Subcutaneous abdominal adipose tissue (tissue), 5 donors: ENCODE measurements at regions not wholly inside any gene's neighbourhood (a gene's known extent, or its start where the extent isn't known, plus 50 kb on each side); places are given as distances from the start of the nearest gene placed in this dataset.

ENCODE experiments used
- H3K27ac ChIP-seq: one replicate; pipeline ENCODE4 v1.7.0; 2013; ENCODE audit warnings: low read depth, mild to moderate bottlenecking, inconsistent platforms, low read length, moderate library complexity
- H3K27me3 ChIP-seq, 5 donors: one replicate each; pipeline ENCODE4 v1.7.0; 2013; ENCODE audit warnings: low read length in 5 of 5, inconsistent platforms in 1 of 5; ENCODE audit not compliant: control insufficient read depth in 5 of 5, insufficient read depth in 4 of 5
- H3K36me3 ChIP-seq, 5 donors: one replicate each; pipeline ENCODE4 v1.7.0; 2013; ENCODE audit warnings: low read length in 5 of 5; ENCODE audit not compliant: control insufficient read depth in 5 of 5, insufficient read depth in 5 of 5
- H3K4me1 ChIP-seq, 5 donors: one replicate each; pipeline ENCODE4 v1.7.0; 2013; ENCODE audit warnings: low read length in 5 of 5, mild to moderate bottlenecking in 3 of 5, moderate library complexity in 1 of 5; ENCODE audit not compliant: control insufficient read depth in 5 of 5, insufficient read depth in 5 of 5
- H3K4me3 ChIP-seq, 5 donors: one replicate each; pipeline ENCODE4 v1.7.0; 2013; ENCODE audit warnings: low read length in 5 of 5, low read depth in 1 of 5
- H3K9ac ChIP-seq, 5 donors: one replicate each; pipeline ENCODE4 v1.7.0; 2013; ENCODE audit warnings: low read length in 5 of 5, mild to moderate bottlenecking in 4 of 5, moderate library complexity in 3 of 5
- H3K9me3 ChIP-seq, 5 donors: one replicate each; pipeline ENCODE4 v1.7.0; 2013; ENCODE audit warnings: low read length in 5 of 5; ENCODE audit not compliant: control insufficient read depth in 5 of 5
- donor health status: healthy.
- donor health status: healthy.
- donor health status: healthy.
- donor health status: healthy.
- donor health status: healthy.

DNA sequence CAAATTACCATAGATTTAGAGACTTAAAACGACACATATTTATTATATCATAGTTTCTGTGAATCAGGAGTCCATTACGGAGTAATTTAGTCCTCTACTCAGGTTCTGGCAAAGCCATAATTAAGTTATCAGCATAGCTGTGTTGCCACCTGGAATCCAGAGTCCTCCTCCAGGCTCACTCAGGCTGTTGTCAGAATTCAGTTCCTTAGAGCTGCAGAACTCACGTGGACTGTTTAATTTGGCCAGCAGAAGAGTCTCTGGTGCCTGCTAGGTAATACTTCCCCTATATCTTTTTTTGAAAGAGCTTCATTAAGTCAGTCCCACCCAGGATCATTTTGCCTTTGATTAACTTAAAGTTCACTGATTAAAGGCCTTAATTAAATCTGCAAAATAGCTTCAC, 891.5 kb downstream of the SUCLG1 start:
- H3K27ac ChIP-seq = no peak overlapping the region
- no peak overlapping the region for H3K9ac ChIP-seq
- no peaks in the 10 kb centered on the region for H3K27me3 ChIP-seq
- no peak overlapping the region for H3K4me3 ChIP-seq
- H3K36me3 ChIP-seq = no peaks in the 10 kb centered on the region
- no peaks in the 10 kb centered on the region for H3K4me1 ChIP-seq
- peaks cover 0 to 3% (median 0%) of the 10 kb centered on the region in 5 donors for H3K9me3 ChIP-seq

DNA sequence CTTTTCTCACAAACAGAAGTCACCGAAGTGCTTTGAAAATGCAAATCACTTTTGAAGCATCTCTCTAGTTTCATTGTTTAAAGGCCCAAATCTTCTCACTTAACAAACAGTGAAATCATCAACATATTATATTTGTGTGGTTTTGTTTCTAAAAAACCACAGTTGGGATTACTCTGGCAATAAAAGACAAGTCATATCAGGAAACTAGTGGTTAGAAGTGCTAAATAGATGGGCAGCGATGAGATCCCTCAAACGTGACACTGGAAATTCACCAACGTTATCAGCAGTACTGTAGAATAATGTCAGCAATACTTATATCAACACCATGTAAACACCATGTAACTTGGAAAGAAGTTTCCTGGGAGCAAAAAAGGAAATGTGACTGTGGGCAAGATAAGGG, 893.5 kb downstream of the SUCLG1 start:
- Histone ChIP-seq H3K4me1 (no peaks in the 10 kb centered on the region), H3K36me3 (no peaks in the 10 kb centered on the region), H3K27ac (no peak overlapping the region), H3K9me3 (peaks cover 0 to 3% (median 0%) of the 10 kb centered on the region in 5 donors), H3K27me3 (no peaks in the 10 kb centered on the region), H3K4me3 (no peak overlapping the region), H3K9ac (no peak overlapping the region)

DNA sequence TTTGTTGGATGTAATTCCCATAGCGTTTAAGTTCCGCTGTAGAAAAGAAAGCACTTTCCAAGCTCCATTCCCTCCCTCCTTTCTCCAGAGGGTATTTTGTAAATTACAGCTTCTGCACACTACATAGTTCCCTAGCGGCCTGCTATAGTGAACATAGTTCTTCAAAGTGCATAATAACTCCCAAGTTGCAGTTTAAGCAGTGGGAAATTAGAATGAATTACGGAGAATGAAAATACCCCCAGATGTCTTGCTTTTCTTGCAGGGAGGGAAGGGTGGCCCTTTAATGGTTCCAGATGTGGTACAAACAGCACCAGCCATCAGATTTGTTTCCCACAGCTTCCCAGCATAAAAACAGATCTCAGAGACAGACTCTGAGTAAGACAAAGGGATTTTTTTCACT, 893.9 kb downstream of the SUCLG1 start:
- H3K36me3 ChIP-seq = no peaks in the 10 kb centered on the region
- H3K27me3 ChIP-seq = no peaks in the 10 kb centered on the region
- H3K4me1 ChIP-seq = no peaks in the 10 kb centered on the region
- no peak overlapping the region for H3K27ac ChIP-seq
- H3K9me3 ChIP-seq = peaks cover 0 to 3% (median 0%) of the 10 kb centered on the region in 5 donors
- H3K4me3 ChIP-seq = no peak overlapping the region
- H3K9ac ChIP-seq = no peak overlapping the region

DNA sequence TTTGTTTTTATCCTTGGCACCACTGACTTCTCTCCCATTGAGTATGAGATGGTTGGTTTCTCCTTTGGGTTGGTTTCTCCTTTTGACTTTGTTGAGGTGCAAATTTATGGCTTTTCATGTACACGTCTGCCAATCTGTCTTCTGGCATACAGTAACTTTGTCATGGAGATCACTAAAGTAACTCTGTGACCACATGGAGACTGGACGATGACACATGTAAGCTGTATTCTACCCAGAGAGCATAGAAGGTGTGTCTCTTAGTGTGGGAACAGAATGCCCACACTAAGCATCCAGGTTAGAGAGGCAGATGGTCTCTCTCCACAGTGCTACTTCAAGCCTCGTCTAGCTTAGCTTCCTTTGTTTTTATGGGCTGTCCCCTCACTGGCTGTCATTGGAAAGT, 897.5 kb downstream of the SUCLG1 start:
- Histone ChIP-seq H3K27ac (no peak overlapping the region), H3K4me3 (no peak overlapping the region), H3K36me3 (no peaks in the 10 kb centered on the region), H3K9ac (no peak overlapping the region), H3K9me3 (peaks cover 0 to 7% (median 0%) of the 10 kb centered on the region in 5 donors), H3K4me1 (no peaks in the 10 kb centered on the region), H3K27me3 (no peaks in the 10 kb centered on the region)

DNA sequence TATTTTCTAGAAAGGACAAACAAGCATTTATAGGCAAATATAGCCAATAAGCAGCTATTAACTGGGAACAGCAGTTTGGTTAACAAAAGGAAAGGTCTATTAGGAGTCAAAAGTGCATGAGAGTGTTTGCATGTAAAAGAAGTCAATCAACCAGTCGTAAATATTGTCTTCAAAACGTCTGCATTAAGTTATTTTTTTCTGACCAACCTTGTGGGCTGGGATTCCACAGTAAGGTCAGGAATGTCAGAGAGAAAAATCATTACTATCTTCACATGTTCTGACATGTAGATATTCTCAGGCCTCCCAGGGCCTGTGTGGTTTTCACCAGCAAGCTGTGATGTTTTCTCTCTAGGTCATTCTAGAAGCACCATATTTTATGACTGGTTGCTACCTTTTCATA, 922.5 kb downstream of the SUCLG1 start:
- Histone ChIP-seq H3K27me3 (no peaks in the 10 kb centered on the region), H3K9ac (no peak overlapping the region), H3K27ac (no peak overlapping the region), H3K4me1 (peaks cover 0 to 2% (median 0%) of the 10 kb centered on the region in 5 donors), H3K9me3 (no peaks in the 10 kb centered on the region), H3K36me3 (no peaks in the 10 kb centered on the region), H3K4me3 (no peak overlapping the region)

DNA sequence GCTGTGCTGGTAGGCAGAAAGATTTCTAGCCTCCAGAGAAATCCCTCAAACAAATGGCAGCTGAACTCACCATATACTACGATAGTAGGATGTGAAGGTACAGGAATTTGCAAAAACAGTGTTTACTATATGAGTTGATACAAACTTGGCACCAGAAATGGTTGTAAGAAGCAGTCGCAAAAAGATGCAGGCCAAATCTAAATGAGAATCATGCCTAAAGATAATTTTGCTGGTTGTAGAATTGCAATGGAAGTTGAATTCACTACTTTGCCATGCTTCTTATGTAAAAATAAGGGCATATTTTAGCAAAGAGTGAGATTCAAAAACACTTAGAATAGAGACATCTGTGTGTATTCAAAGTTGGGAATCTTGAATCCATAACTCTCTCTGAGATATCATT, 924.7 kb downstream of the SUCLG1 start:
- Histone ChIP-seq H3K36me3 (no peaks in the 10 kb centered on the region), H3K9me3 (no peaks in the 10 kb centered on the region), H3K9ac (no peak overlapping the region), H3K4me3 (no peak overlapping the region), H3K27me3 (no peaks in the 10 kb centered on the region), H3K27ac (no peak overlapping the region), H3K4me1 (peaks cover 0 to 2% (median 0%) of the 10 kb centered on the region in 5 donors)

DNA sequence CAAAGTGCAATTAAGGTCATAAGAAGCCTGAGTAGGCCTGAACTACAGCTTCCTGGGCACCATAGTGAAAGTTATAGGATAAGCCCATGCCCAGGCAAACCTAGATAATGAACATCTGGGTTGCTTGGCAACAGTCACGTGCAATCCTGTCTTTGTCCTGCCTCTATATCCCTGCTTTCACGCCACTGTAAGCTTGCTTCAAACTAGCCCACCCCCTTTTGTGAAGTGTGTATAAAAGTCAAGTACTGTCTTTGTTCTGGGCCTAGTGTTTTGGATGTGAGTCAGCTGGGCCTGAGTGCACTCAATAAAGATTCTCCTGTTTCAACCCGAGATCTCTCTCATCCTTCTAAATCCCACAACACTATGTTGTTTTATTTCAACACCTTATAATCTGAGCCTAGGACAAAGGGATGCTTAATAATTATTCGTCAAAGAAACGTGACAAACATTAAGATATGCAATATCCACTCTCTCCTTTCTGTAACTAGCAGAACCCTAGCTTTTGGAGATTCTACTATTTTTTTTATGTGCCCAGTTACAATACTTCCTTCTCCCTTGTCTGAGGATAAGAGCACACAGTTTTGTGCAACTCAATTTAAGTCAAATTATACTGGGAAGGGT, 927.8 kb downstream of the SUCLG1 start:
- no peak overlapping the region for H3K4me3 ChIP-seq
- H3K36me3 ChIP-seq = no peaks in the 10 kb centered on the region
- no peaks in the 10 kb centered on the region for H3K27me3 ChIP-seq
- H3K4me1 ChIP-seq = peaks cover 0 to 2% (median 0%) of the 10 kb centered on the region in 5 donors
- H3K9ac ChIP-seq = no peak overlapping the region
- no peak overlapping the region for H3K27ac ChIP-seq
- H3K9me3 ChIP-seq = no peaks in the 10 kb centered on the region

DNA sequence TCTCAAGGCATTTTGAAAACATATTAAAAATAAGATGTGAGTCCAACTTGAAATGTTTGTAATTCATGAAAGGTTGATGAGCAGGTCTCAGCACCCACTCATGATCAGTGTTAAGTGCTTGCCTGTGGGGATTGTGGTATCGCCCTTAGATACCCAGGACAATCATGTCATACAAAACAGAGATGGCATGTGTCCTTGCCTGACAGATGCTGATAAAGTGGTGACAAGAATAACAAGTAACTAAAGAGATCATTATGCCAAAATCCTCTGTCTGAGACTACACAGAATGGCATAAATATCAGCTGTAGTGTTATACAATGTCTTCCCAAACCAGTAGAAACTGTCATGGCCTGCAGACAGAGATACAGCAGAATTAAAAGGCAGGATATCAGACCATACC, 930.3 kb downstream of the SUCLG1 start:
- Histone ChIP-seq H3K9ac (no peak overlapping the region), H3K4me3 (no peak overlapping the region), H3K27ac (no peak overlapping the region), H3K9me3 (no peaks in the 10 kb centered on the region), H3K4me1 (peaks cover 0 to 2% (median 0%) of the 10 kb centered on the region in 5 donors), H3K27me3 (no peaks in the 10 kb centered on the region), H3K36me3 (no peaks in the 10 kb centered on the region)

DNA sequence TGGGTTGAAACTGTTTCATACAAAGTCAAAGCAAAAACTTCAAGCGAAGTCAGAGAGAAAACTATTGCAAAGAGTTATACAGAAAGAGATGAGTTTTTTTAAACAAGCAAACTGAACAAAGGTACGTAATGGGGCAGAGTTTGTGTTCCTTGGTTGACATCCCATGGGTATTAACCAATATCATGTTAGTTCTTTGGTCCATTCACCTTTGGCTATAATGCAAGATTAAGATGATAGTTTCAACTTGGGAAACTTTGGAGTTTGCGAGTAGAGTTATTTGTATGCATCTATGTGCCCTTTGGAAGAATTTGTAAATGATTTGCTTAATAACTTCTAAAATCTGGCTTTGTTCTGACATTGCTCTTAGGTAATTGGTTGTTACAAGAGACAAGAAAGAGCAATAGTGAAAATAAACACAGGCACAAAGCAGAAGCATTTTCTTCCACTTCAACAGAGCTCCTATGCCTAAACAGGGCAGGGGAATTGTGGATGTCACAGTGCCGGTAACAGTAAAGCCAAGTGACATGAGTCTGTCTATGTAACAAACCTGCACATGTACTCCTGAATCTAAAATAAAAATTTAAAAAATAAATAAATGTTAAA, 936.1 kb downstream of the SUCLG1 start:
- Histone ChIP-seq H3K27me3 (no peaks in the 10 kb centered on the region), H3K27ac (no peak overlapping the region), H3K36me3 (no peaks in the 10 kb centered on the region), H3K9ac (no peak overlapping the region), H3K4me3 (no peak overlapping the region), H3K4me1 (no peaks in the 10 kb centered on the region), H3K9me3 (no peaks in the 10 kb centered on the region)

DNA sequence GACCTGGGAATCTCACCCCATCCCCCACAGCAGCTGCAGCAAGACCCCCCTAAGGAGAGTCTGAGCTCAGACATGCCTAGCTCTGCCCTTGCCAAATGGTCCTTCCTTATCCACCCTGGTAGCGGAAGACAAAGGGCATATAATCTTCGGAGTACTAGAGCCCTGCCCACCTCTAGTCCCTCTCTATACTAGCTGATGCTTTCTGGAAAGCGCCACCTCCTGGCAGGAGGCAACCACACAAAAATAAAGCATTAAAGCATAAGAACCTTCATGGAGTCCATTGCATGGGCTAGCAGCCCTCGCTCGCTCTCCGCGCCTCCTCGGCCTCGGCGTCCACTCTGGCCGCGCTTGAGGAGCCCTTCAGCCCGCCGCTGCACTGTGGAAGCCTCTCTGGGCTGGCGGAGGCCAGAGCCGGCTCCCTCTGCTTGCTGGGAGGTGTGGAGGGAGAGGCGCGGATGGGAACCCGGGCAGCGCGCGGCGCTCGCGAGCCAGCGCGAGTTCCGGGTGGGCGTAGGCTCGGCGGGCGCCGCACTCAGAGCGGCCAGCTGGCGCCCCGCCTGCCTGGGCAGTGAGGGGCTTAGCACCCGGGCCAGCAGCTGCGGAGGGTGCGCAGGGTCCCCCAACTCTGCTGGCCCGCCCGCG, 941.2 kb downstream of the SUCLG1 start:
- Histone ChIP-seq H3K36me3 (no peaks in the 10 kb centered on the region), H3K27me3 (no peaks in the 10 kb centered on the region), H3K4me1 (no peaks in the 10 kb centered on the region), H3K9me3 (peaks cover 0 to 4% (median 0%) of the 10 kb centered on the region in 5 donors), H3K9ac (no peak overlapping the region), H3K27ac (no peak overlapping the region), H3K4me3 (no peak overlapping the region)
